T-helper 1 cell treated with Interleukin-12 subunit alpha and Interleukin-12 subunit beta and Interleukin-4 antibody, amounts not matched to agents 30 ng/mL and 1 ng/mL, for 36 hours (primary cell): ENCODE measurements at regions not wholly inside any gene's neighbourhood (a gene's known extent, or its start where the extent isn't known, plus 50 kb on each side); places are given as distances from the start of the nearest gene placed in this dataset.
"Not testable (repeated sequence)": the region's sequence is repeated elsewhere in the genome, so short reads cannot be mapped to it uniquely, and the experiment has no call there.

ENCODE experiments used
- intact Hi-C: fragments of 100-400 bp; cut with micrococcal nuclease; formaldehyde crosslinking; loops from one replicate; pipeline ENCODE4 v1.15.1; 2024

GRCh38 chr1:14377386-14377785 is 221.1 kb upstream of the KAZN start:
- intact Hi-C loops: no loop called here

- intact Hi-C loops: no loop called here
Measured at GRCh38 chr1:14380408-14380807, 218.1 kb upstream of the KAZN start.

GRCh38 chr1:14390816-14391215 is 207.7 kb upstream of the KAZN start:
- intact Hi-C loops: no loop called here

- intact Hi-C loops: no loop called here
Measured at GRCh38 chr1:14392161-14392858, 206.2 kb upstream of the KAZN start.

GRCh38 chr1:14392859-14393365 is 205.6 kb upstream of the KAZN start:
- intact Hi-C loops: no loop called here

GRCh38 chr1:14396100-14396499 is 202.4 kb upstream of the KAZN start:
- intact Hi-C loops: no loop called here

GRCh38 chr1:14403961-14404645 is 194.4 kb upstream of the KAZN start:
- intact Hi-C loops: no loop called here

GRCh38 chr1:14404862-14405301 is 193.6 kb upstream of the KAZN start:
- intact Hi-C loops: no loop called here

- intact Hi-C loops: no loop called here
Measured at GRCh38 chr1:14412235-14412634, 186.2 kb upstream of the KAZN start.

GRCh38 chr1:14413819-14414490 is 184.5 kb upstream of the KAZN start:
- intact Hi-C loops: no loop called here

- intact Hi-C loops: no loop called here
Measured at GRCh38 chr1:14415396-14415795, 183.1 kb upstream of the KAZN start.

- intact Hi-C loops: not testable (repeated sequence)
Measured at GRCh38 chr1:14419778-14420218, 178.7 kb upstream of the KAZN start.

GRCh38 chr1:14420686-14421085 is 177.8 kb upstream of the KAZN start:
- intact Hi-C loops: no loop called here

GRCh38 chr1:14421295-14421976 is 177.0 kb upstream of the KAZN start:
- intact Hi-C loops: no loop called here

- intact Hi-C loops: no loop called here
Measured at GRCh38 chr1:14421977-14422609, 176.4 kb upstream of the KAZN start.

GRCh38 chr1:14424325-14425002 is 174.0 kb upstream of the KAZN start:
- intact Hi-C loops: no loop called here

GRCh38 chr1:14426854-14427253 is 171.6 kb upstream of the KAZN start:
- intact Hi-C loops: no loop called here

GRCh38 chr1:14429577-14429976 is 168.9 kb upstream of the KAZN start:
- intact Hi-C loops: no loop called here

- intact Hi-C loops: not testable (repeated sequence)
Measured at GRCh38 chr1:14432728-14433127, 165.8 kb upstream of the KAZN start.

- intact Hi-C loops: no loop called here
Measured at GRCh38 chr1:14435368-14436023, 163.0 kb upstream of the KAZN start.
